ENCODE measurements at regions not wholly inside any gene's neighbourhood (a gene's known extent, or its start where the extent isn't known, plus 50 kb on each side); places are given as distances from the start of the nearest gene placed in this dataset.

DNA sequence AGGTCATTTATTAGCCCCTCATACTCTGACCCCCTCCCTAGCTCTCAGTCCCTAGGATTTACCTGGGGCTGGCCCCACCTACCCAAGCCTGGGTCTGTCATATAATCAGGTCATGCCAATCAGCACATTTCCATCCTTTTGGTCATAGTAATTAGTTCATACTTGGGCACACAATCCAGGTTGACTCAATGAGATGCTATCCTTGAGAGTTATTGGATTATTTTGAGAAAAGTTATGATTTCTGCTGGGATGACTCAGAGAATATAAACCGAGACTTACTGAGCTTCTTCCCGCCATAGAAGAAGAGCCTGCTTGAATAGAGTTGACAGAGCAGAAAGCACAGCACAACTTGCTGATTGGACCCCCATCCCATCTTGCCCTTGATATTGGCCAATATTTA, 331.5 kb downstream of the CBLN1 start:
- TF ChIP-seq, protein P1, sequence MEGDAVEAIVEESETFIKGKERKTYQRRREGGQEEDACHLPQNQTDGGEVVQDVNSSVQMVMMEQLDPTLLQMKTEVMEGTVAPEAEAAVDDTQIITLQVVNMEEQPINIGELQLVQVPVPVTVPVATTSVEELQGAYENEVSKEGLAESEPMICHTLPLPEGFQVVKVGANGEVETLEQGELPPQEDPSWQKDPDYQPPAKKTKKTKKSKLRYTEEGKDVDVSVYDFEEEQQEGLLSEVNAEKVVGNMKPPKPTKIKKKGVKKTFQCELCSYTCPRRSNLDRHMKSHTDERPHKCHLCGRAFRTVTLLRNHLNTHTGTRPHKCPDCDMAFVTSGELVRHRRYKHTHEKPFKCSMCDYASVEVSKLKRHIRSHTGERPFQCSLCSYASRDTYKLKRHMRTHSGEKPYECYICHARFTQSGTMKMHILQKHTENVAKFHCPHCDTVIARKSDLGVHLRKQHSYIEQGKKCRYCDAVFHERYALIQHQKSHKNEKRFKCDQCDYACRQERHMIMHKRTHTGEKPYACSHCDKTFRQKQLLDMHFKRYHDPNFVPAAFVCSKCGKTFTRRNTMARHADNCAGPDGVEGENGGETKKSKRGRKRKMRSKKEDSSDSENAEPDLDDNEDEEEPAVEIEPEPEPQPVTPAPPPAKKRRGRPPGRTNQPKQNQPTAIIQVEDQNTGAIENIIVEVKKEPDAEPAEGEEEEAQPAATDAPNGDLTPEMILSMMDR (IDR thresholded peaks at IDR 0.05): no peak
- no peak for TF ChIP-seq EZH2 (IDR thresholded peaks at IDR 0.05; ENCODE audit: borderline replicate concordance, insufficient read depth, low read depth, low read length, poor library complexity, severe bottlenecking)

Data from B cell (primary cell).